Limb (tissue), 2 donors: ENCODE measurements at regions not wholly inside any gene's neighbourhood (a gene's known extent, or its start where the extent isn't known, plus 50 kb on each side); places are given as distances from the start of the nearest gene placed in this dataset.

ENCODE experiments used
- DNase-seq, 2 donors: peaks; one replicate each; pipeline ENCODE4 v3.0.0-alpha.2; 2016; ENCODE audit errors: extremely low spot score in 2 of 2

- DNase-seq: no peak
These were observed 55.8 kb upstream of the PRDX6 start for GRCh38 chr1:173421286-173421685.

GRCh38 chr1:173421789-173422188 is 55.3 kb upstream of the PRDX6 start:
- DNase-seq: no peak

GRCh38 chr1:173422456-173422976 is 54.6 kb upstream of the PRDX6 start:
- DNase-seq: no peak

GRCh38 chr1:173423291-173423690 is 53.8 kb upstream of the PRDX6 start:
- no peak for DNase-seq

- no peak for DNase-seq
These were observed 53.0 kb upstream of the PRDX6 start for GRCh38 chr1:173424143-173424542.

- DNase-seq: no peak
These were observed 52.2 kb upstream of the PRDX6 start for GRCh38 chr1:173424782-173425407.

GRCh38 chr1:173426057-173426456 is 51.1 kb upstream of the PRDX6 start:
- DNase-seq: no peak

GRCh38 chr1:173427146-173428054 is 49.7 kb upstream of the PRDX6 start:
- DNase-seq: no peak
